UCSD-AML1 (cell line): ENCODE measurements at regions not wholly inside any gene's neighbourhood (a gene's known extent, or its start where the extent isn't known, plus 50 kb on each side); places are given as distances from the start of the nearest gene placed in this dataset.

Source experiments
- DNase-seq: peaks from one replicate; lab custom pipeline; 2025; ENCODE audit not compliant: unreplicated experiment; lab: John Stamatoyannopoulos, UW

- DNase-seq, result no peak
Measured at GRCh38 chr7:124429923-124430322, 335.7 kb downstream of the GPR37 start.

DNA sequence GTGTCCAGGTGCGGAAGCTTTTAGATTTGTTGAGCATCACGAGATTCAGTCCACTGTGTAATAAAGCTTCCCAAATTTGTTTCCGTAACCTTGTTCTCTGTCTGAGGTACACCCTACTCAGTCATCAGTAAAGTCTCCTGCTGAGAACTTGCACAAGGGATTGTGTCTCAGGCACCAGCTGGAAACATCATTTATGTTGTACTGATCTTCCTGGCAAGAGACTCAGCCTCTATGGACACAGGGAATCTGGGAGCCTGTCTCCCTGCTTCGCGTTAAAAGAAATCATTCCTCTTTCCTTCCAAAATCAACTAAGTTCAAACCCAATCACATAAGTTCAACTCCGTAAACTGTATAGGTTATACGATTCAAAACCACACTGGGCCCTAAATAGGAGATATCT lies 336.8 kb downstream of the GPR37 start:
- no peak for DNase-seq

GRCh38 chr7:124426621-124427020 lies 339.0 kb downstream of the GPR37 start:
- DNase-seq, result no peak

DNA sequence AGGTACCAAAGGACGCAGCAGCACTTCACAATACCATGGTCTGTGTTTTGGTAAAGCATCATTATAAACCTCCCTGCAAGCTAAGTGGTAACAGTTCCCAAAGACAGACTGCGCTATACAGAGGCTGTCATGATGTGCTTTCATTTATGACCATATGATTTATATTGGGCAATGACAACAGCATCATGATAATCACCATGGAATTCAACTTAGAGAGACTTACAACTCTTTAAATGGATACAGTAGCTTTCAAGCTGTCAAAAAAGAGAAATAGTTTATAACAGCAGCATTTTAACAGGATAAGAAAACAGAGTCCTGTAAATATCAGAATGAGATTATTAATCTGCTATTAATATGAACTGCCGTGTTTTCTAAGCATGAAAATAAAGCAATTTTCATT lies 341.7 kb downstream of the GPR37 start:
- no peak for DNase-seq

GRCh38 chr7:124422081-124422480 lies 343.5 kb downstream of the GPR37 start:
- DNase-seq, result no peak

DNA sequence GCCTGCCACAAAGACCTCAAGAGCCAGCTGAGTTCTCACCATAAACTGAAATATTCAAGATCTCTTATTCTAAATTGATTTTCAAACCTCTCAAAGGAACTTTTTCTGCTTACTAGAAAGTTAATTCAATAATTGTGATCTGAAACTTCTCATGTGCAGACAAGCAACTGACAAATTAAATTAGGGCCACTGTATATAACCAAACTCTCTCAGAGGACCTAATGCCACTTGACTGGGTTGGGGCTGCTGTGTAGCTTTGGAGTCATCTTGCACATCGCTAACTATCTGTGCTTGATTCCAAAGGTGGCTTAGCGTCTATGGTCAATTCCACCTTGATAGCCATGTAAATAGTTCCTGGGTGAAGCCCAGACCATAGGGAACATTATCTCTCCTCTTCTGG lies 345.2 kb downstream of the GPR37 start:
- no peak for DNase-seq

DNA sequence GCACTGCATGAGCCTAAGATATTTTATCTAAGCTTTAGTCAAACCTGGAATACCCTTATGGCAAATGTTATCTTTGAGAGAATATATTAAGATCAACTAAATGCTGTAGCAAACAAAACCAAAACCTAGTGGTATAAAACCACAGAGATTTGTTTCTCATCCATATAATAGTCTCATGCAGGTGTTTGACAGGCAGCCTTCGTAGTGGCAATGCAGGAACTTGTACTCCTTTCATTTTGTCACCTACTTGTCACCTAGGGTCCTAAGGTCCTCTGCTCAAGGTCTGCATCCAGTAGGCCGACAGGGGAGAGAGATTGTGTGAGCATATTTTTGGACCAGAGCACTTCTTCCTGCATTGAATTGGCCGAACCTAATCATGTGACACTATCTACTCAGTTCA lies 352.6 kb downstream of the GPR37 start:
- no peak for DNase-seq

DNA sequence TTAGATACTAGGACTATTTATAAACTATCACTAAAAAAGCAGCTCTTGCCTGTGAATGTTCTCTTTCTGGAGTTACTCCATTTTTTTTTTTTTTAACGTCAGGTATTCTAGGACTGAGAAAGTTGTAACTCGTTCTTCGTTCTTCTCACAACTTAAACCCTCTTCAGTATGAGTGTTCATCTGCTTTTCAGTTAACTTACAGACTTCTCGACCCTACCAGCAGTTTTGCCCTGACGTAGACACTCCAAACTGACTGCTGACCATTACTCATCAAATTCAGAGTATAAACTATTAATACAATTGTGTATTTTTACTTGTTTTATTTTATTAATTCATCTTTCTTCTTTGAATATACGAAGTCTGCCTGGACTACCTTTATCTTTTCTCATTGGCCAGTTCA lies 353.1 kb downstream of the GPR37 start:
- no peak for DNase-seq

GRCh38 chr7:124411796-124412195 lies 353.8 kb downstream of the GPR37 start:
- no peak for DNase-seq

- no peak for DNase-seq
Measured at GRCh38 chr7:124403587-124403986, 362.0 kb downstream of the GPR37 start.

DNA sequence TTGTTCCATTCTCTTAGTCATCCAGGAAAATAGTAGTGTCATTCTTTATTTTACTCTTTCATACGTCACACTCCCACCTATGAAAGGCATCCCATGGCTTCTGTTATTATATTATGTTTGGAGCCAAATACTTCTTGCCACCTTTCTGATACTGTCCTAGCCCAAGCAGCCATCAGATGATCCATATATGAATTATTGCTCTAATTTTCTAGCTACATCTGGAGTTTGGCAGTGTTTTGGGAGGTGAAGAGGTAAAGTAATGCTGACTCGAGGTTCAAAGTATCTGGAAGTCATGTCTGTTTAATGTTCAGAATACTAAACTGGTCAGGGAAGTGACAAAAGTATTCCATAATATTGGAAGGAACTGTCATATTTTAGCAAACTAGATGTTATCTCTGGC lies 362.5 kb downstream of the GPR37 start:
- no peak for DNase-seq

- no peak for DNase-seq
Measured at GRCh38 chr7:124399941-124400340, 365.7 kb downstream of the GPR37 start.

DNA sequence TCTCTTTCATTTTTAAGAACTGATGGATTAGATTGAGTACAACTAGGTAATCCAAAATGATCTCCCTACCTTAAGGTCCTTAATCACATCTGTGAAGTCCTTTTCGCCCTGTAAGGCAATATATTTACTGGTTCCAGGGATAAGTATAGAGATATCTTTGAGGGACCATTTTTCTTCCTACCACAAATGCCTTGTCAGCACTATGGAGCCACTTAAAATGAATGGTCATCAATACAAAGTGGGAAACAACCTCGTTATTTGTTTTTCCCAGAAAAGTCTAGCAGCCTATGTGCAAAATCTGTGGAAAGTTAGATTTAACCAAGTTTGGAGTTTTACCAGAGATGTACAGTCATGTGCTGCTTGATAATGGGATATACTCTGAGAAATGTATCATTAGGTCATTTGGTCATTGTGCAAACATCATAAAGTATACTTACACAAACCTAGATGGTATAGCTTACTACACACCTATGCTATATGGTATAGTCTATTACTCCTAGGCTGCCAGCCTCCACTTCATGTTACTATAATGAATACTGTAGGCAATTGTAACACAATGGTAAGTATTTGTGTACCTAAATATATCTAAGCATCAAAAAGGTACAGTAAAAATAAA lies 366.2 kb upstream of the TMEM229A start:
- no peak for DNase-seq

DNA sequence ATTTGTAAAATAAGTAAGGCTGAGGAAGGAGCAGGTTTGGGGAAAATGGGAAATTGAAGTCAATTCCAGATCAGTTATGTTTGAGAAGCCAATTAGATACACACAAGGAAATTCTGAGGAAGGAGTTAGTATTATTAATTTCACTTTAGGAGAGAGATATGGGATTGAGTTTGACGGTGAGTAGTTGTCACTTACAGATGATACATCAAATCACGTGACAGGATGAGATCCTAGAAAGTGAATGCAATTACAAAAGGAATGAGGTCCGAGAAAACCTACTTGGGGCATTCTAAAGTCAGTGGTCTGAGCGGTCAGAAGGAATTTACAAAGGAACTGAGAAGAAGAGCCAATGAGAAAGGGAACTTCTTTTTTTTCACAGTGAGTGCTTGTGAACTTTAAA lies 364.3 kb upstream of the TMEM229A start:
- no peak for DNase-seq

- no peak for DNase-seq
Measured at GRCh38 chr7:124390301-124390700, 357.4 kb upstream of the TMEM229A start.

- no peak for DNase-seq
Measured at GRCh38 chr7:124388751-124389150, 355.9 kb upstream of the TMEM229A start.

DNA sequence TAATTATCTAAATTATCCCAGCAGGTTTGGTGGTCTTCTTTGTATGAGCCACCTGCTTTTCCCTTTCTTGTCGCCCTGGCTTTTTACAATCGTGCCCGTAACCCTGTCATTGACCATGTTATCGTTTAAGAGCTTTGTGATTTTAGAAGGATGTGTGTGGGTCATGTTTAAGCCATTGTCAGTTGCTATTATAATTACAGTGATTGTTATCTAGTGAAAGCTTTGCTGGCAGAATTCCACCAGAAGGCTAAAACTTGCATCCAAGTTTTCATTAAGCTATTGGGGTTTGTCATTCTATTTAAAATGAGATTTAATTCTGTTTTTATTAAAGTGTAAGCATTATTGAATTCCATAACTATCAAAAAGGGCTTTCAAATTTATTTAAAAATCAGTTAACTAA lies 354.2 kb upstream of the TMEM229A start:
- no peak for DNase-seq

DNA sequence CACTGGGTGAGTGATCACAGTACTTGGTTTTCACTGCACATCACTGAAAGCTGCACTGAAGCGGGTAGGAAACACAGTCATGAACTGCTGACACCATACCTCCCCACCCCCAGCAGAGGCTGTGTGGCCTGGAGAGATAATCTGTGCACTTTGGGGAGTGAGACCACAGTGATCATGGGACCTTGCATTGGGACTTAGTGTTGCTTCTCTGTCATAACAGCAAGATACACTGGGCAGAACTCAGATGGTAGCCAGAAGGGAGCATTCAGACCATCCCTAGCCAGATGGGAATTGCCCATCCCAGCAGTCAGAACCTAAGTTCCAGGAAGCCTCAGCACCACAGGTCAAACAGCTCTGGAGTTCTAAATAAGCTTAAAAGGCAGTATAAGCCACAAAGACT lies 346.4 kb upstream of the TMEM229A start:
- DNase-seq, result no peak

GRCh38 chr7:124376111-124376510 lies 343.2 kb upstream of the TMEM229A start:
- no peak for DNase-seq

DNA sequence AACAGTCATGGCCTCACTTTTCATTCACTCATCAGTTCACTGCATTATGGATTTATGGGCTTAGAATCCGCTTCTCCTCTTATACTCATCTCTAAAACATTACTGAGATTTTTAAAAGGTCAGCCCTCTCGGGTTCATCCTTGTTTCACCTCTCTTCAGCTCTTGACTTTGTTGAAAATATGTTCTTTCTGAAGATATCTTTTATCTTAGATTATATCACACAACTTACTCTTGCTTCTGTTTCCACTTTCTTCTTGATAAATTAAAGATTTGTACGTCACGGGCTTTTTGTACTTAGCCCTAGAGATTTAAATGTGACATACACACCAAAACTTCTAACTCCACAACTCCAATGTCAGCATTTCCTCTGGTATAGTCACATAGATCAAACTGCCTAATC lies 342.5 kb upstream of the TMEM229A start:
- DNase-seq, result no peak

DNA sequence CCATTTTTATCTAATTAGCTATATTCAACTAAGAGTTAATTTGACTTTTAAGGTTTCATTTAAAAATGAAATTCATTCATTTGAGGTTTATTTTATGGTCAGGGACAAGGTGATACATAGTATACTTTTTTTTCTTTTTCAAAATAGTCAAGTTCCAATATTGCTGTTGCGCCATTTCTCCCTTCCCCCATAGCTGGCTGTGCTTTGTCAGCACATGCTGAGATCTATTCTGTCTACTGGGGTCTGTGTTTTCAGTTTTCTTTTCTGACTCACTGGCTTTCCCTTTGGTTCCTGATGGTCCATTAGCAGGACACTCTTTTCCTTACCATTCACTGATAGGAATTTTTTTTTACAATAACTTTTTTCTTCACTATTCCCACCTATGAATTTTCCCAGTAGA lies 336.4 kb upstream of the TMEM229A start:
- DNase-seq, result no peak

- DNase-seq, result no peak
Measured at GRCh38 chr7:124366118-124366517, 333.3 kb upstream of the TMEM229A start.

GRCh38 chr7:124364283-124364682 lies 331.4 kb upstream of the TMEM229A start:
- DNase-seq, result no peak

DNA sequence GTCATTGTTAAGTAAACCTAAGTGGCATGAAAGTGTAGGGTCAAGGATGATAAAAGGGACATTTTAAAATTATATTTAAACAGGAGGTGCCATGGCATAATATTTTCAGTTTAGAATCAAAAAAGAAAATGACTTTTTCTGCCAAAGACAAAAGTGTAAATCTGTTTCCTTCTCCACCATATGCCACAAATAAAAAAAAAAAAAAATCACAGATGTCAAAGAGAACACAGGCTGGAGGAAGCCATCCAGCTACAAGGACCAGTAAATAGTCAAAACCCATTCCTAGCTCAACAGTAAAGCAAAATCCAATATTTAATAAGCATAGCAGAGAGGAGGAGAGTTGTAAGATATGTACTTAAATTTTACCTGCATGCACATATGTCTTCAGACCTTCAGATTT lies 321.3 kb upstream of the TMEM229A start:
- no peak for DNase-seq
